Adrenal gland (tissue), 9 donors: ENCODE measurements at regions not wholly inside any gene's neighbourhood (a gene's known extent, or its start where the extent isn't known, plus 50 kb on each side); places are given as distances from the start of the nearest gene placed in this dataset.

ENCODE experiments used
- DNase-seq, 7 donors: peaks; one replicate each; pipeline ENCODE4 v3.0.0-alpha.2; 2019 to 2020
- H3K27ac ChIP-seq, 5 donors: fragments of 200-600 bp; sonication (generic) in 4 of 5; 1 replicate in 3 of 5; 2 replicates in 2 of 5; pipeline versions ENCODE4 v1.5.1 to v1.8.0; 2016 to 2020; ENCODE audit warnings: mild to moderate bottlenecking in 1 of 5
- H3K27me3 ChIP-seq: fragments of 200-600 bp; 2 replicates; pipeline ENCODE4 v1.8.0; 2021
- H3K36me3 ChIP-seq, 2 donors: fragments of 200-600 bp; replicated peaks in 1 of 2; 1 replicate in 1 of 2; 2 replicates in 1 of 2; pipeline versions ENCODE4 v1.5.1 to v1.8.0; 2018 to 2022
- H3K4me1 ChIP-seq, 2 donors: fragments of 200-600 bp; replicated peaks in 1 of 2; 1 replicate in 1 of 2; 2 replicates in 1 of 2; pipeline versions ENCODE4 v1.5.1 to v1.8.0; 2018 to 2021
- H3K4me3 ChIP-seq, 4 donors: fragments of 200-600 bp; sonication (generic) in 3 of 4; one replicate each; pipeline ENCODE4 v1.5.1; 2016 to 2018
- H3K9me3 ChIP-seq, 3 donors: fragments of 200-600 bp; sonication (generic) in 1 of 3; replicated peaks in 1 of 3; 1 replicate in 2 of 3; 2 replicates in 1 of 3; pipeline versions ENCODE4 v1.5.1 to v1.8.0; 2016 to 2021
- CTCF ChIP-seq, 6 experiments: fragments of 450-650 bp in 4 of 6; fragments of 200-600 bp in 2 of 6; sonication (generic) in 1 of 6; IDR thresholded peaks; 1 replicate in 5 of 6; 2 replicates in 1 of 6; pipeline versions ENCODE4 v1.5.1 to v1.8.0; 2016 to 2021; ENCODE audit warnings: antibody characterized with exemption in 6 of 6, mild to moderate bottlenecking in 2 of 6, moderate library complexity in 1 of 6
- POLR2A ChIP-seq, 2 donors: fragments of 450-650 bp; IDR thresholded peaks; one replicate each; pipeline ENCODE4 v1.6.1; 2017; ENCODE audit warnings: antibody characterized with exemption in 2 of 2, mild to moderate bottlenecking in 2 of 2, moderate library complexity in 1 of 2
- WGBS, 4 donors: extraction: QIAGEN DNeasy Blood & Tissue Kit in 2 of 4; methylation state at CpG; one replicate each; pipeline versions ENCODE4 v1.1.5 to v1.1.7; 2013 to 2017; 5-methylcytosine and 5-hydroxymethylcytosine counted together
- intact Hi-C, 2 donors: fragments of 100-400 bp; cut with DNase I; formaldehyde crosslinking; loops; one replicate each; pipeline versions ENCODE4 v1.14.1 to v1.15.0; 2022 to 2023
- donor health status: healthy with polysubstance abuse.
- donor health status: Bipolar disorder and iron deficiency.
- donor health status: DM: yes; HTN: yes; CAD: no.
- donor health status: DM: no; HTN: no; CAD: no.
- donor health status: DM: no; HTN: no; CAD: no.

- intact Hi-C loops = no loop called here
- H3K27ac ChIP-seq = no peak overlapping the region
- DNase-seq = no peak
- H3K36me3 ChIP-seq = no peaks in the 10 kb centered on the region
- H3K4me3 ChIP-seq = no peak overlapping the region
- H3K4me1 ChIP-seq = no peaks in the 10 kb centered on the region
- H3K27me3 ChIP-seq = peaks cover 7% of the 10 kb centered on the region
- no peaks in the 10 kb centered on the region for H3K9me3 ChIP-seq
- 39 to 47% (median 42%) methylated on average over 3 to 16 of the region's 16 CpGs for WGBS, 4 donors
- TF ChIP-seq CTCF (IDR thresholded peaks at IDR 0.05) (no peak), POLR2A (IDR thresholded peaks at IDR 0.05) (no peak)
Measured at GRCh38 chr17:79152636-79153035, 78.0 kb downstream of the ENGASE start.

GRCh38 chr17:79152110-79152509 is 77.5 kb downstream of the ENGASE start:
- Histone ChIP-seq H3K9me3 (no peaks in the 10 kb centered on the region), H3K27me3 (peaks cover 7% of the 10 kb centered on the region), H3K4me3 (no peak overlapping the region), H3K27ac (no peak overlapping the region), H3K4me1 (no peaks in the 10 kb centered on the region), H3K36me3 (no peaks in the 10 kb centered on the region)
- TF ChIP-seq POLR2A (IDR thresholded peaks at IDR 0.05) = no peak
- no peak for TF ChIP-seq CTCF (IDR thresholded peaks at IDR 0.05)
- intact Hi-C loops = no loop called here
- DNase-seq = no peak
- 20 to 44% (median 33%) methylated on average over 2 to 13 of the region's 13 CpGs for WGBS, 4 donors

GRCh38 chr17:79150799-79151198 is 76.2 kb downstream of the ENGASE start:
- 66 to 74% (median 68%) methylated on average over 9 to 19 of the region's 19 CpGs for WGBS, 4 donors
- Histone ChIP-seq H3K9me3 (no peaks in the 10 kb centered on the region), H3K27me3 (peaks cover 7% of the 10 kb centered on the region), H3K36me3 (no peaks in the 10 kb centered on the region), H3K4me3 (no peak overlapping the region), H3K27ac (no peak overlapping the region), H3K4me1 (no peaks in the 10 kb centered on the region)
- no peak for TF ChIP-seq POLR2A (IDR thresholded peaks at IDR 0.05)
- intact Hi-C loops = no loop called here
- no peak for DNase-seq

GRCh38 chr17:79150035-79150733 is 75.6 kb downstream of the ENGASE start:
- intact Hi-C loops = no loop called here
- Histone ChIP-seq H3K36me3 (no peaks in the 10 kb centered on the region), H3K27ac (no peak overlapping the region), H3K4me1 (no peaks in the 10 kb centered on the region), H3K4me3 (no peak overlapping the region), H3K9me3 (no peaks in the 10 kb centered on the region), H3K27me3 (peaks cover 7% of the 10 kb centered on the region)
- WGBS, 4 donors = 64 to 86% (median 68%) methylated on average over 7 to 14 of the region's 14 CpGs
- TF ChIP-seq POLR2A (IDR thresholded peaks at IDR 0.05) = no peak
- TF ChIP-seq CTCF (IDR thresholded peaks at IDR 0.05) = no peak
- DNase-seq = no peak

GRCh38 chr17:79148584-79148983 is 74.0 kb downstream of the ENGASE start:
- intact Hi-C loops = no loop called here

More at GRCh38 chr17:79148584-79148983, 74.0 kb downstream of the ENGASE start:
- H3K27me3 ChIP-seq = peaks cover 7% of the 10 kb centered on the region
- no peak for DNase-seq
- no peak for TF ChIP-seq CTCF (IDR thresholded peaks at IDR 0.05)
- TF ChIP-seq POLR2A (IDR thresholded peaks at IDR 0.05) = no peak
- no peaks in the 10 kb centered on the region for H3K4me1 ChIP-seq
- no peaks in the 10 kb centered on the region for H3K36me3 ChIP-seq
- no peaks in the 10 kb centered on the region for H3K9me3 ChIP-seq
- H3K4me3 ChIP-seq = no peak overlapping the region
- no peak overlapping the region for H3K27ac ChIP-seq
- 59 to 86% (median 77%) methylated on average over 5 to 10 of the region's 10 CpGs for whole genome bisulfite sequencing, 4 donors
